Activated CD8-positive, alpha-beta memory T cell treated with anti-CD3 and anti-CD28 coated beads, Interleukin-2, amount 50 U/mL, for 24 hours (primary cell): ENCODE measurements at regions not wholly inside any gene's neighbourhood (a gene's known extent, or its start where the extent isn't known, plus 50 kb on each side); places are given as distances from the start of the nearest gene placed in this dataset.
"Not testable (repeated sequence)": the region's sequence is repeated elsewhere in the genome, so short reads cannot be mapped to it uniquely, and the experiment has no call there.

Source experiments
- DNase-seq: peaks from one replicate; pipeline ENCODE4 v3.0.0-alpha.2; 2020; ENCODE audit errors: extremely low read depth

GRCh38 chr5:100026606-100027005 lies 508.6 kb upstream of the FAM174A start:
- no peak for DNase-seq

DNA sequence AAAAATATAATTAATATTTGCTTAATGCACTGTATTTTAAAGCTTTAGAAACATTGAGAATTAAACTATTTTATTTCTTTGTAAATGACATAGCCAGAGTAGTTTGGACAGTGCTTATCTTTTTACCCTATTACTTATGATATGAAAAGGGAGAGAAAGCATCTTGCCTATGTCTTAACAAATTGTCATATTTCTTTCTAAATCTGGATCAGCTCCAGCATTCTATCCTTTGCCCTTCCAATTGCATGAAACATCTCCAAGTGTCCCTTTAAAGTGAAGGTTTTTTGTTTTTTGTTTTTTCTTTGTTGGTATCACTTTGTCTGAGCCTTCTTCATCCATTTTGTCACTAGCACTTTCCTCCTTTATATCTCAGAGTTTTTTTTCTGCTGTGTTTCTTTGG lies 511.6 kb upstream of the FAM174A start:
- no peak for DNase-seq

DNA sequence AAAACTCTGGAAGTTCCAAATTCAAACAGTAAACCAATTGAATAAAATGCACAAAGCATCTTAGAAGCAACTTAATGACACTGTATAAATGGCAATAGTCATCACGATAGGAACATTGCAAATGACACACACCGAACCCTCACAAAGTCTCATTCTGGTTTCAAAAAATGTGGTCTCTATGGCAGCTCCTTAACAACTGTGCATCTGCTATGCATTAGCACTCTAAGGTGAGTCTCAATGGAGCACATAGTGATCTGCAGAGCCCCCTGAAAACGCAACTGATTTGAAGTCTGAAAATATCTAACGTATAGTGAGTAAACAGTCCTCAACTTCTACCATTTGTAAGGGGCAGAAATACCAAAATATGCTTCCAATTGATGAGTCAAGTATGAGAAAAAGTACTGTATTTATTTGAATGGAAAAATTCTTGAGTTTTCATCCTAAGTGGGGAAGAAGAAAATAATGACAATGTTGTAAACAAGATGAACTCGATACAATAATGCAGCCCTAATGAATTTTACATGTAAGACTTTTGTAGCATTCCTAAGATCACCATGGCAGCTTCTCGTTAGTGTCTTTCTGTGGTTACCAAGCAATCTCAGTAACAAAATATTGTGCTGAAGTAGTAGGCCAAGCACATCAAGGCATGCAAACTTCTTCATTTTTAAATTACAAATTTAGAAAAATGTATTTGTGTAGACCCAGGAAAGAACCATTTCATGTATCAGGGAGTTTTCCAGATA lies 517.5 kb upstream of the FAM174A start:
- DNase-seq: no peak

DNA sequence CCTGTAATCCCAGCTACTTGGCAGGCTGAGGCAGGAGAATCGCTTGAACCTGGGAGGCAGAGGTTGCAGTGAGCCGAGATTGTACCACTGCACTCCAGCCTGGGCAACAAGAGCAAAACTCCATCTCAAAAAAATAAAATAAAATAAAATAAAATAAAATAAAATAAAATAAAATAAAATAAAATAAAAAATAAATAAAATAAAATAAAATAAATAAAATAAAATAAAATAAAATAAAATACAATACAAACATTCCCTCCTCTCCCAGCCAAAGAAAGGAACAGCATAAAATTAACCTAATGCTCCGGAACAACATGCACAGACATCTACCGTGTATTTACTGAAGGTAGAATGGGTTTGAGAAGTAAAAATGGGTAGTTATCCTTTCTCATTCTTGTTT lies 521.9 kb upstream of the FAM174A start:
- not testable (repeated sequence) for DNase-seq

DNA sequence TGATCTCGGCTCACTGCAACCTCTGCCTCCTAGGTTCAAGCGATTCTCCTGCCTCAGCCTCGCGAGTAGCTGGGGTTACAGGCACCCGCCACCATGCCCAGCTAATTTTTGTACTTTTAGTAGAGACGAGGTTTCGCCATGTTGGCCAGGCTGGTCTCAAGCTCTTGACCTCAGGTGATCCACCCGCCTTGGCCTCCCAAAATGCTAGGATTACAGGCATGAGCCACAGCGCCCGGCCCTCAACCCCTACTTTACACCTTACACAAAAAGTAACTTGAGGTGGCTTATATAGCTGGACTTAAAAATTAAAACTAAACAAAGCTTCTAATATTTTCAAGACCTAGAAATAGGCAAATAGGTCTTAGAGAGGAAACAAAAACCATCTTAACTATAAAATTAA lies 524.0 kb upstream of the FAM174A start:
- DNase-seq: not testable (repeated sequence)

DNA sequence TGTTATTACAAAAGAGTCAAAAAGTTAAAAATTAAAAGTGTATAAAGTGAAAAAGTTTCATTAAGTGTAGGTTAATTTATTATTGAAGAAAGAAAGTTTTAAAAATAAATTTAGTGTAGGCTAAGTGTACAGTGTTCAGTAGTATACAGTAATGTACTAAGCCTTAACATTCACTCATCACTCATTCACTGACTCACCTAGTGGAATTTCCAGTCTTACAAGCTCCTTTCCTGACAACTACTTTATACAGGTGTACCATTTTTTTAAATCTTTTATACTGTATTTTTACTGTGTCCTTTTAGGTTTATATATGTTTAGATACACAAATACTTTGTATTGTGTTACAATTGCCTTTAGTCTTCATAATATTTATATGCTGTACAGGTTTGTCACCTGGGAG lies 530.2 kb upstream of the FAM174A start:
- no peak for DNase-seq

DNA sequence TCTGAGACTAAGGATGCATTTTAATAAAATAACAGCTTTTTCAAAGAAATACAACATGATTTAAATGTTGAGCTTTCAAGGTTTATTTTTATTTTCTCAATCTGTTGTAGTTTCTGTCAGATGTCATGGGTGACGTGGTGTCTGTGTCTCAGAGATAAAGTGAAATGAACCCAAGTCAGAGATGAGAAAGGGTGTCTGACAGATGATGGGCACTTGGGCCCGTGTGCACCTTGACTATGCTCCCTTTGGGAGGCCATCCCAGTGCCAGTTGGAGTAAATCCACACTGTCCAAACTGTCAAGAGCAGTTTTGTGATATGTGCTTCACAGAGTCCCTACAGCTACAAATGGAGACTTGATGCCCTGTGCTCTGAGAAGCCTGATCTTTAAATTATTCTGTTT lies 536.9 kb upstream of the FAM174A start:
- DNase-seq: no peak

GRCh38 chr5:99995407-99995806 lies 539.8 kb upstream of the FAM174A start:
- DNase-seq: no peak

DNA sequence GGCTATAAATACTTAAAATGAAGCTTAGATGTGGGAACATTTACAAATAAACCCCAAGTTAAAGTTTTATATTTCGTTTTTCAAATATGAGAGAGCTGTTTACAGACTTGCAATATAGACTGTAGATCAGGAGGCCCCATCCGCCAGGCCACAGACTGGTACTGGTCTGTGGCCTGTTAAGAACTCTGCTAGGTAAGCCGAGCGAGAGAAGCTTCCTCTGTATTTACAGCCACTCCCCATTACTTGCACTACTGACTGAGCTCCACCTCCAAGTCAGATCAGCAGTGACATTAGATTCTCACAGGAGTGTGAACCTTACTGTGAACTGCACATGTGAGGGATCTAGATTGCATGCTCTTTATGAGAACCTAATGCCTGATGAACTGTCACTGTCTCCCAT lies 561.4 kb upstream of the FAM174A start:
- no peak for DNase-seq

DNA sequence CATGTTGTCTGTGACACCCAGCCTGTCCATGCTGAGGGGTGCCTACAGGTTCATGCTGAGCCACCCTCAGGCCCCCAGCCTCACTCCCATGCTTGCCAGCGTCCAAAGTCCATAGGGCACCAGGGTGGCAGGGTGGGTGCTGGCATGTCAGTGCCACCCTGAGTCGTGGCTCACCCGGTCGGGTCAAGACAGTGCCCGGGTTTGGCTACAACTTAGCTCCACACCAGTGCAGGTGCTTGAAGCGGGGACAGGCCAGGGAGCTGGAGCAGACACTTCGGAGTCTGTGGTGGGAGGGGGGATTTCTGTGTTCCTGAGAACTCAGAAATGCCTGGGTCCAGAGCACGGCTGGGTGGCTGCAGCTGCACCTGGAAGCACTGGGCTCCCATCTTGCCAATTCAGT lies 579.2 kb upstream of the FAM174A start:
- DNase-seq: no peak

- no peak for DNase-seq
Observed at GRCh38 chr5:99955006-99955405, 580.2 kb upstream of the FAM174A start.

DNA sequence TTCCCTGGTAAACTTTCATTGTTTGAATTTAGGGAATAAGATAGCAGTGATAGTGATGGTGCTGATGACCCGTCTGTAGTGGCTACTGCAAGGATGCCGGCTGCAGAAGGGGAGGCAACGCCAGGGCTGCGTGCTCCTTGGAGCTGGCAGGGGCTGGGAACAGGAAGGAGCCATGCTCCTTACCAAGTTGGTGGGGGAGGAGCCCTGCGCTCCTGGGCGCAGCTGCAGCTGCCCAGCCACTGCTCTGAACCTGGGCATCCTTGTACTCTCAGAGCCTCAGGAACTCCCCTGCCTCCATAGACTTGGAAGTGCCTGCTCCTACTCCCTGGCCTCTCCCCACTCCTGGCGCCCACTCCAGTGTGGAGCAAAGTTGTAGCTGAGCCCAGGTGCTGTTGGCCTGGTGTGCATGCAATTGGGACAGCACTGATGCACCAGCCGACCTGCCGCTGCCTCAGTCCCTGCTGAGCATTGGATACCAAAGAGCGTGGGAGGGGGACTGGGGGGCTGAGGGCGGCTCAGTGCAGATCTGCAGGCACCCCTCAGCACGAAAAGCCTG lies 585.1 kb upstream of the FAM174A start:
- no peak for DNase-seq

DNA sequence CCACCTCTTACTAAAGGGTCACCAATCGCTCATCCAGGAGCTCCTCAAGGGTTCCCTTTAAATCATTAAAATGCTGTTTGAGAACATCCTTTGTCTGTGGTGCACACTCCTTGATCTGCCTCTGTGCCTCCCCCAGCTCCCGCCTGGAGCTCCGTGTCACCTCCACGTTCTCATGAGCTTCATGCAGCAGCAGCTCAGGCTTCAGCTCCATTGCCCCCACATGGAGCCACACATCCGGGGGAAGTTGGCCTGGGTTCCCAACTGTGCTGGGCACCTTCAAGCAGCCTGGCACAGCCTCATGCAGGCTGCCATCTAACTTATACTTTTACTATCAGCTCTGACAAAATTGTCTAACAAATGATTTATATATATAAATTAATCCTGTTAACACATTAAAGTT lies 585.8 kb upstream of the FAM174A start:
- DNase-seq: no peak

- no peak for DNase-seq
Observed at GRCh38 chr5:99948850-99949249, 586.3 kb upstream of the FAM174A start.

DNA sequence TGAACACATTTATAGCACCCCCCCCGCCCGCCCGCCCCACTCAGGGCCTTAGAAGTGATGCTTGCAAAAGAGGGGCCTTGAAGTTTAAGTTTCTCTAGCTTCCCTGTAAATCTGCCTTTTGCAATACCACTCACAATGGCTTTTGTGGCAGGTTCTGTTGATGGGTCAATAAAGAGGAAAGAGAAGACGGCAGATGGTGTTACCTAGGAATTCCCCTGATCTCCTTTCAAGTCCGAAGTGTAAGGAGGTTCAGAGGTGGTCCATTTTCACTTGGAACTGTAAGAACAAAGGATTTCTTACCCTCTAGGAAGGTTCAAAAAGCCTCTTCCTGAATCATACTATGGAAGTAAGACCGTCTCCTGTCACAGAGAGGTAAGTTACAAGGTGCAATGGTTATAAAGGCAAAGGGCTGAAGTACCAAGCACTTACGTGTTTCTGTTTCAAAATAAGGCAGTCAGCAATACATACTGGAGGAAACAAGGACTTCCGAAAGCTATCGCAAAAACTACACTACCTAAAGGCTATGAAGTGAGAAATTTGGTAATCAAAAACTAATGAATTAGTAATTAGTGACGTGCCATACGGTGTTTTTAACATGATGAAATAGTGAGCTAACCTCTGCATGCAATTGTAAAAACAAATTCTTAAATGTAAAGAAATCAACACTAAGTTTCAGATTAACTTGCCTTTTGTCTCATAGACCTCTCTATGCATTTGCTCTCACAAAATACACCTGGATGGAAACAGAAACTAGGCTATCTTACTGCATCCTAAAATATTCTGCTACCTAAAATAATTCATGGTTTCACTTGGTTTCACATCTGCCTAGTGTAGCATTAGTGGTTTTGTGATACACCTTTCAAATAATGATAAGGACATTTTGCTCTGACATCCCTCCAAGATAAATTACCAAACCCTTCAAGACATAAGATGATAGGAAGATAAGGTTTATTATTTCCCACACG lies 589.4 kb upstream of the FAM174A start:
- no peak for DNase-seq

- DNase-seq: no peak
Observed at GRCh38 chr5:99940540-99940939, 594.6 kb upstream of the FAM174A start.

- no peak for DNase-seq
Observed at GRCh38 chr5:99936911-99937310, 598.3 kb upstream of the FAM174A start.

DNA sequence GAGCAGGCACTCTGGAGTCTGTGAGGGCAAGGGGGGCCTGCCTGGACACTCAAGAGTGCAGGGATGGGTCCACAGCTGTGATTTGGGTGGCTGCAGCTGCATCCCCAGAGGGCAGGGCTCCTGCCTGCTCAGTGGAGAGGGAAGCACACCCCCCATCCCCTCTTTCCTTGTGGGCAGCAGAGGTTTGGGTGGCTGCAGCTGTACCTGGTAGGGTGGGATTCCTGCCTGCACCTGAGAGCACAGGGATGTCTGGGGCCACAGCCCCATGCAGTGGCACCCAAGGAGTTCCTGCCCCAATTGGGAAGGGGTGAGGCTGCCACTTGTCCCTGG lies 605.4 kb upstream of the FAM174A start:
- DNase-seq: no peak

DNA sequence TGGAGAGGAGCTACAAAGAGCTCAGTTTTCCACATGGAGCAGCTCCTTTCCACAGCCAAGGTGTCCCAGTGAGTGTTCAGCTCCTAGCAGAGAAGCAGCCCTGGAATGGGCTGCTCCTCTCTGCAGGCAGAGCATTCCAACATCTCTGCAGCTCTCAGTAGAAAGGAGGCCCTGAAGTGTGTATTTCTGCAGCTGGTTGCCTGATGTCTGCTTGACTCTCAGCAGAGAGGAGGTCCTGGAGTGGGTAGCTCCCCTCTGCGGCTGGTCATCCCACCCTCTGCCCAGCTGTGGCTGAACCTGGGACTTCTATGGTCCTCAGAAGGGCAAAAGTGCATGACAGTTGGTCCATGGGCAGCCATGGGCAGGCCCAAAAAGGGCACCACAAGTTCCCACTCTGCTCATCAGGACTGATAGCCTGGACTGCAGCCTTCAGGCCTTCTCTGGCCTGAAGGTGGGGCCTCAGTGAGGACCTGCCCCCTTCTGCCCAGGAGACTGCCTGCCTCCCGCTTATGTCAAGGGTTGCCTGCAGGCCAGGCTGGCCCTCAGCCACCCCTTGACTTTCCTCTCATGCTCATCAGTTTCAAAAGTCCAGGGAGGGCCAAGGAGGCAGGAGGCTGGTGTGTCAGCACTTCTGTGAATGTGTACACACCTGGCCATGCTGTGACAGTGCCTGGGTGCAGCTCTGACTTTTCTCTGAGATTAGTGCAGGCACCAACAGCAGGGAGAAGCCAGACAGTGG lies 605.9 kb upstream of the FAM174A start:
- no peak for DNase-seq

GRCh38 chr5:99928490-99928889 lies 606.7 kb upstream of the FAM174A start:
- DNase-seq: no peak

DNA sequence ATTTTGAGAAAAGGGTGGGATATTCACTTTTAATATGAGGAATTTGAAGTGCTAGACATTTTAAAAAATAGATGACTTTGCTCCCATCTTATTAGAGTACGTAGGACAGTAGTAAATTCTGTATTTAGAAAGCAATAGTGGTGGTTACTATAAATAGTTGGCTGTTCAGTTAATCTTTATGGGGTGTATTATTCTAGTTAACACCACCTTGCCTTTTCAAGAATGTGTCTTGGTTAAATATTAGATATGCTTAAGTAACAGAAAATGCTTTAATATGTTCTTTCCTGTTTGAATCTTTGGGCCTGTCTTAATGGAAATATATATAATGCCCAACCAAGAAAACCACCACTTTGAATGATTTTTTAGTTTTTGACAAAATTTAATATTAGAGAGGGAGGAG lies 608.7 kb upstream of the FAM174A start:
- DNase-seq: no peak

GRCh38 chr5:99922386-99922785 lies 612.8 kb upstream of the FAM174A start:
- DNase-seq: no peak
